ENCODE measurements at regions not wholly inside any gene's neighbourhood (a gene's known extent, or its start where the extent isn't known, plus 50 kb on each side); places are given as distances from the start of the nearest gene placed in this dataset.
"Not testable (repeated sequence)": the region's sequence is repeated elsewhere in the genome, so short reads cannot be mapped to it uniquely, and the experiment has no call there.

- H3K27me3 Mint-ChIP-seq (ENCODE audit: low read depth); ATAC-seq; H3K4me1 Mint-ChIP-seq (ENCODE audit: low read depth); H3K4me3 Mint-ChIP-seq; CTCF ChIA-PET; DNase-seq; H3K27ac Mint-ChIP-seq; POLR2A ChIA-PET: not testable (repeated sequence)
- Mint-ChIP-seq H3K36me3 (ENCODE audit: low read depth) (peaks cover 34% of the 10 kb centered on the region), H3K9me3 (ENCODE audit: insufficient read depth) (peaks cover 24% of the 10 kb centered on the region)
Measured at GRCh38 chr4:49156309-49156708, 170.2 kb downstream of the CWH43 start.

- ATAC-seq; POLR2A ChIA-PET; H3K27ac Mint-ChIP-seq; H3K27me3 Mint-ChIP-seq (ENCODE audit: low read depth); H3K4me1 Mint-ChIP-seq (ENCODE audit: low read depth); H3K4me3 Mint-ChIP-seq; CTCF ChIA-PET; DNase-seq: not testable (repeated sequence)
- Mint-ChIP-seq H3K36me3 (ENCODE audit: low read depth) (peaks cover 34% of the 10 kb centered on the region), H3K9me3 (ENCODE audit: insufficient read depth) (peaks cover 24% of the 10 kb centered on the region)
Measured at GRCh38 chr4:49157630-49158029, 171.6 kb downstream of the CWH43 start.

GRCh38 chr4:49161111-49161541, 175.1 kb downstream of the CWH43 start:
- H3K27me3 Mint-ChIP-seq (ENCODE audit: low read depth); POLR2A ChIA-PET; ATAC-seq; DNase-seq; H3K27ac Mint-ChIP-seq; H3K36me3 Mint-ChIP-seq (ENCODE audit: low read depth); CTCF ChIA-PET; H3K4me3 Mint-ChIP-seq; H3K4me1 Mint-ChIP-seq (ENCODE audit: low read depth): not testable (repeated sequence)
- peaks cover 18% of the 10 kb centered on the region for H3K9me3 Mint-ChIP-seq (ENCODE audit: insufficient read depth)

- H3K36me3 Mint-ChIP-seq (ENCODE audit: low read depth); CTCF ChIA-PET; H3K27me3 Mint-ChIP-seq (ENCODE audit: low read depth); DNase-seq; POLR2A ChIA-PET; H3K9me3 Mint-ChIP-seq (ENCODE audit: insufficient read depth); H3K4me1 Mint-ChIP-seq (ENCODE audit: low read depth); H3K4me3 Mint-ChIP-seq; H3K27ac Mint-ChIP-seq; ATAC-seq: not testable (repeated sequence)
Measured at GRCh38 chr4:49164916-49165315, 178.8 kb downstream of the CWH43 start.

GRCh38 chr4:49177847-49178246, 191.8 kb downstream of the CWH43 start:
- H3K27me3 Mint-ChIP-seq (ENCODE audit: low read depth); CTCF ChIA-PET; ATAC-seq; H3K27ac Mint-ChIP-seq; POLR2A ChIA-PET; H3K4me1 Mint-ChIP-seq (ENCODE audit: low read depth); H3K4me3 Mint-ChIP-seq; H3K36me3 Mint-ChIP-seq (ENCODE audit: low read depth); DNase-seq; H3K9me3 Mint-ChIP-seq (ENCODE audit: insufficient read depth): not testable (repeated sequence)

GRCh38 chr4:49181088-49181487, 195.0 kb downstream of the CWH43 start:
- ATAC-seq; H3K27me3 Mint-ChIP-seq (ENCODE audit: low read depth); H3K36me3 Mint-ChIP-seq (ENCODE audit: low read depth); DNase-seq; H3K4me3 Mint-ChIP-seq; POLR2A ChIA-PET; H3K9me3 Mint-ChIP-seq (ENCODE audit: insufficient read depth); CTCF ChIA-PET; H3K27ac Mint-ChIP-seq; H3K4me1 Mint-ChIP-seq (ENCODE audit: low read depth): not testable (repeated sequence)

- H3K27ac Mint-ChIP-seq; ATAC-seq; H3K4me3 Mint-ChIP-seq; H3K36me3 Mint-ChIP-seq (ENCODE audit: low read depth); H3K27me3 Mint-ChIP-seq (ENCODE audit: low read depth); H3K4me1 Mint-ChIP-seq (ENCODE audit: low read depth); POLR2A ChIA-PET; DNase-seq; CTCF ChIA-PET: not testable (repeated sequence)
- H3K9me3 Mint-ChIP-seq (ENCODE audit: insufficient read depth), result peaks cover 23% of the 10 kb centered on the region
Measured at GRCh38 chr4:49211396-49212194, 225.5 kb downstream of the CWH43 start.

GRCh38 chr4:49213250-49213649, 227.2 kb downstream of the CWH43 start:
- H3K27me3 Mint-ChIP-seq (ENCODE audit: low read depth); H3K4me3 Mint-ChIP-seq; CTCF ChIA-PET; DNase-seq; ATAC-seq; H3K36me3 Mint-ChIP-seq (ENCODE audit: low read depth); H3K4me1 Mint-ChIP-seq (ENCODE audit: low read depth); H3K27ac Mint-ChIP-seq; POLR2A ChIA-PET: not testable (repeated sequence)
- H3K9me3 Mint-ChIP-seq (ENCODE audit: insufficient read depth), result peaks cover 29% of the 10 kb centered on the region

GRCh38 chr4:49213750-49214149, 227.7 kb downstream of the CWH43 start:
- H3K4me3 Mint-ChIP-seq; CTCF ChIA-PET; ATAC-seq; H3K4me1 Mint-ChIP-seq (ENCODE audit: low read depth); POLR2A ChIA-PET; DNase-seq; H3K27ac Mint-ChIP-seq; H3K36me3 Mint-ChIP-seq (ENCODE audit: low read depth); H3K27me3 Mint-ChIP-seq (ENCODE audit: low read depth): not testable (repeated sequence)
- peaks cover 29% of the 10 kb centered on the region for H3K9me3 Mint-ChIP-seq (ENCODE audit: insufficient read depth)

- ATAC-seq; CTCF ChIA-PET; H3K36me3 Mint-ChIP-seq (ENCODE audit: low read depth); H3K4me3 Mint-ChIP-seq; POLR2A ChIA-PET; DNase-seq; H3K27ac Mint-ChIP-seq; H3K4me1 Mint-ChIP-seq (ENCODE audit: low read depth); H3K27me3 Mint-ChIP-seq (ENCODE audit: low read depth): not testable (repeated sequence)
- H3K9me3 Mint-ChIP-seq (ENCODE audit: insufficient read depth), result peaks cover 34% of the 10 kb centered on the region
Measured at GRCh38 chr4:49214453-49215081, 228.5 kb downstream of the CWH43 start.

- H3K4me1 Mint-ChIP-seq (ENCODE audit: low read depth); POLR2A ChIA-PET; DNase-seq; H3K27ac Mint-ChIP-seq; H3K4me3 Mint-ChIP-seq; ATAC-seq; CTCF ChIA-PET; H3K36me3 Mint-ChIP-seq (ENCODE audit: low read depth); H3K27me3 Mint-ChIP-seq (ENCODE audit: low read depth): not testable (repeated sequence)
- peaks cover 34% of the 10 kb centered on the region for H3K9me3 Mint-ChIP-seq (ENCODE audit: insufficient read depth)
Measured at GRCh38 chr4:49215082-49215479, 229.0 kb downstream of the CWH43 start.

GRCh38 chr4:49216606-49217005, 230.5 kb downstream of the CWH43 start:
- H3K36me3 Mint-ChIP-seq (ENCODE audit: low read depth); POLR2A ChIA-PET; H3K27ac Mint-ChIP-seq; CTCF ChIA-PET; H3K27me3 Mint-ChIP-seq (ENCODE audit: low read depth); H3K4me1 Mint-ChIP-seq (ENCODE audit: low read depth); ATAC-seq; H3K4me3 Mint-ChIP-seq; DNase-seq: not testable (repeated sequence)
- H3K9me3 Mint-ChIP-seq (ENCODE audit: insufficient read depth), result peaks cover 41% of the 10 kb centered on the region

All from activated CD8-positive, alpha-beta T cell treated with anti-CD3 and anti-CD28 coated beads, Interleukin-2, amount 10 ng/mL, durations not matched to agents 7 days and 5 days (primary cell).